RWPE1 (cell line): ENCODE measurements at regions not wholly inside any gene's neighbourhood (a gene's known extent, or its start where the extent isn't known, plus 50 kb on each side); places are given as distances from the start of the nearest gene placed in this dataset.

ENCODE experiments used
- CTCF ChIA-PET: fragments of 350-600 bp; sonication (Branson Sonifier 250); formaldehyde crosslinking; extraction: SDS; loops from one replicate; lab custom pipeline; 2021; lab: Yijun Ruan, JAX
- POLR2A ChIA-PET: fragments of 400-600 bp; formaldehyde crosslinking; extraction: SDS; loops from one replicate; lab custom pipeline; 2020; ENCODE audit warnings: antibody characterized with exemption; ENCODE audit not compliant: low non-redundant PET; lab: Yijun Ruan, JAX
- DNase-seq: peaks from one replicate; pipeline ENCODE4 v3.0.0; 2012; ENCODE audit warnings: low spot score
- H3K27ac ChIP-seq: fragments of 450-650 bp; 2 replicates; pipeline ENCODE4 v1.5.1; 2017
- CTCF ChIP-seq: fragments of 450-650 bp; conservative IDR thresholded peaks from 2 replicates; pipeline ENCODE4 v1.5.1; 2017; ENCODE audit warnings: low read depth, mild to moderate bottlenecking

GRCh38 chr4:27844376-27844775 is 983.7 kb downstream of the STIM2 start:
- ChIA-PET CTCF (no interaction called here), POLR2A (no interaction called here)
- DNase-seq, result no peak
- H3K27ac ChIP-seq, result no peak overlapping the region
- TF ChIP-seq CTCF, result no peak

DNA sequence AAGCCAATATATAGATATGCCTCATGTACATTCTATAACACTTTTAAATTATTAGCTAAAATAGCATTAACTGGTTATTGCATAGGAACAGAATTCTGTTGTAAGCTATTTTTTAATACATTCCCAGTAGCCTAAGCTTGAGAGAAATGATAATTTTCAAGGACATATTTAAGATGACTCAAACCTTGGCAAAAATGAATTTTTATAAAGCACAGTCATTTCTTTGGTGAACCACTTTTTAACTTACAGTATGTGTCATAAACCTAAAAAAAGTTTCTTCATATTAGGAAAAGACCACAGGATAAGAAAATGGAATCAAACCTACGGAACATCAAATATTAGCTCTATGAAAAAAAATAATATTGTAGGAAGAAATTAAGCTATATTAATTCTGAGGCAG is 986.3 kb downstream of the STIM2 start:
- DNase-seq, result no peak
- TF ChIP-seq CTCF, result no peak
- no peak overlapping the region for H3K27ac ChIP-seq
- ChIA-PET CTCF (no interaction called here), POLR2A (no interaction called here)

DNA sequence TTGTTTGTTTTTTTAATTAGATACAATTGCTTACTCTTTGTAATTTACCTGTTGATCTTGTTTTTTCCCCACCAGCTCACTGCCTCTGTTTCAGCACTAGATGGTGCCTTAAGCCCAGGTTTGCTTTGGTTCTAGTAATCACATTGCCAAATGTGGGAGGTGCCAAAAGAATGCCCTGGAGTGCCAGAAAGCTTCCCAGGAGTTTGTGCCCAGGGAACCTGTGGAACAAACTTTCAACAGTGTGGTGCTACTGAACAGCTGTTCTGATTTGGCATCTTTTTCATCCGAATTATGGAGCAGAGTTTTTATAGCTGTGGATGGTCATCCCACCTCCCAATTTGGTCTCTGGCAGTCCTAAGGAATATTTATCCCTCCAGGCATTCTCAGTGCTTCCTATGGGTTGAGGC is 1000.7 kb downstream of the STIM2 start:
- peak; percentile 19 for DNase-seq
- CTCF ChIA-PET, result interaction anchor here (0.5 to 0.7 kb wide), 5 partner anchors 70 to 530 kb away, joined by 3 to 8 read pairs (median 4); no protein-coding TSS in a partner anchor
- POLR2A ChIA-PET, result no interaction called here
- no peak overlapping the region for H3K27ac ChIP-seq
- TF ChIP-seq CTCF, result peak; percentile 58

DNA sequence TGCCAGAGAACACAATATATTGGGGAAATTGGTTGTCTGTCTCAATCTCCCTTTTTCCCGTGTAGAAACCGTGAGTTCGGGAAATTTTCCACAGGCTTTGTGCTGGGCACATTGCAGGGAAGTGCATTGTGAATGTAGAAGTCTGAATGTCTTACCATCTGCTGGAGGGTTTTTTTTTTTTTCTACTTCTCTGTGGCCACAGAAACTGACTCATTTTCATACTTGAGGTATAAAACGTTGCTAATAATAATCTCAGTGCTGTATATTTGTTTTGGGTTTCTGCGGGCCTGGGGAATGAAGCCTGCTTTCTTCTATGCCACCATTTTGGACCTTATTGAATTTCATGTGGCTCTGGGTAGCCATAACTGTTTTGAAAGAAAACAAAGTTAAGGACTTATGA is 1001.2 kb downstream of the STIM2 start:
- H3K27ac ChIP-seq, result no peak overlapping the region
- no peak for TF ChIP-seq CTCF
- ChIA-PET CTCF (interaction anchor here (0.5 to 0.7 kb wide), 3 partner anchors 179 to 523 kb away, joined by 3 to 6 read pairs (median 4); no protein-coding TSS in a partner anchor), POLR2A (no interaction called here)
- no peak for DNase-seq

GRCh38 chr4:27873596-27873995 is 1013.0 kb downstream of the STIM2 start:
- ChIA-PET CTCF (no interaction called here), POLR2A (no interaction called here)

GRCh38 chr4:27881705-27882104 is 1021.1 kb downstream of the STIM2 start:
- CTCF ChIA-PET, result no interaction called here
- no peak for TF ChIP-seq CTCF
- POLR2A ChIA-PET, result no interaction called here
- no peak overlapping the region for H3K27ac ChIP-seq
- DNase-seq, result no peak

More at GRCh38 chr4:27873596-27873995, 1013.0 kb downstream of the STIM2 start:
- H3K27ac ChIP-seq, result no peak overlapping the region
- DNase-seq, result no peak
- TF ChIP-seq CTCF, result no peak
